ENCODE measurements at regions not wholly inside any gene's neighbourhood (a gene's known extent, or its start where the extent isn't known, plus 50 kb on each side); places are given as distances from the start of the nearest gene placed in this dataset.

DNA sequence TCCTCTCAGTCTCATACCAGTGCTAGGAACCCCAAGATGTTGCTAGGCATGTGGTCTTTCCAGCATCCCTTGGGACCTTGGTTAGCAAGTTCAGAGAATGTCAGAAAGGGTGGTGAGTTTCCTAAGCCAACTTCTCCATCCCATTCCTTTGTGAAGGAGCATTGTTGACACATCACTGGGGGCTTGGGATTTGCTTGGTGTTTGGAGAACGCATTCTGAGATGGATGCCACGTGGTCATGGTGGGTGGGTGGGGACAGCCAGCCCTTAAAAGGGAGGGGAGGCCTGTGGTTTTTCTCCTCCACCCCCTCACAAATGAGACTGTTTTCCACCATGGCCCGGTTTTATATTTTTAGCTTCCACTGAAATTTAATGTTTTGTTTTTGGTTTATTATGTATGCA lies 83.3 kb upstream of the ZNF536 start:
- no peak for TF ChIP-seq ZNF433 (tag by site-specific recombination; IDR thresholded peaks at IDR 0.05; ENCODE audit: low read depth)
- no peak for TF ChIP-seq ZNF16 (tag by site-specific recombination; IDR thresholded peaks at IDR 0.05; ENCODE audit: low read depth)
- no peak for TF ChIP-seq ZNF629 (tag by site-specific recombination; IDR thresholded peaks at IDR 0.05)
- TF ChIP-seq, protein P1, sequence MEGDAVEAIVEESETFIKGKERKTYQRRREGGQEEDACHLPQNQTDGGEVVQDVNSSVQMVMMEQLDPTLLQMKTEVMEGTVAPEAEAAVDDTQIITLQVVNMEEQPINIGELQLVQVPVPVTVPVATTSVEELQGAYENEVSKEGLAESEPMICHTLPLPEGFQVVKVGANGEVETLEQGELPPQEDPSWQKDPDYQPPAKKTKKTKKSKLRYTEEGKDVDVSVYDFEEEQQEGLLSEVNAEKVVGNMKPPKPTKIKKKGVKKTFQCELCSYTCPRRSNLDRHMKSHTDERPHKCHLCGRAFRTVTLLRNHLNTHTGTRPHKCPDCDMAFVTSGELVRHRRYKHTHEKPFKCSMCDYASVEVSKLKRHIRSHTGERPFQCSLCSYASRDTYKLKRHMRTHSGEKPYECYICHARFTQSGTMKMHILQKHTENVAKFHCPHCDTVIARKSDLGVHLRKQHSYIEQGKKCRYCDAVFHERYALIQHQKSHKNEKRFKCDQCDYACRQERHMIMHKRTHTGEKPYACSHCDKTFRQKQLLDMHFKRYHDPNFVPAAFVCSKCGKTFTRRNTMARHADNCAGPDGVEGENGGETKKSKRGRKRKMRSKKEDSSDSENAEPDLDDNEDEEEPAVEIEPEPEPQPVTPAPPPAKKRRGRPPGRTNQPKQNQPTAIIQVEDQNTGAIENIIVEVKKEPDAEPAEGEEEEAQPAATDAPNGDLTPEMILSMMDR (tag by site-specific recombination; IDR thresholded peaks at IDR 0.05): no peak
- TF ChIP-seq, protein P2, sequence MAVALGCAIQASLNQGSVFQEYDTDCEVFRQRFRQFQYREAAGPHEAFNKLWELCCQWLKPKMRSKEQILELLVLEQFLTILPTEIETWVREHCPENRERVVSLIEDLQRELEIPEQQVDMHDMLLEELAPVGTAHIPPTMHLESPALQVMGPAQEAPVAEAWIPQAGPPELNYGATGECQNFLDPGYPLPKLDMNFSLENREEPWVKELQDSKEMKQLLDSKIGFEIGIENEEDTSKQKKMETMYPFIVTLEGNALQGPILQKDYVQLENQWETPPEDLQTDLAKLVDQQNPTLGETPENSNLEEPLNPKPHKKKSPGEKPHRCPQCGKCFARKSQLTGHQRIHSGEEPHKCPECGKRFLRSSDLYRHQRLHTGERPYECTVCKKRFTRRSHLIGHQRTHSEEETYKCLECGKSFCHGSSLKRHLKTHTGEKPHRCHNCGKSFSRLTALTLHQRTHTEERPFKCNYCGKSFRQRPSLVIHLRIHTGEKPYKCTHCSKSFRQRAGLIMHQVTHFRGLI (tag by site-specific recombination; IDR thresholded peaks at IDR 0.05): no peak
